ENCODE measurements at regions not wholly inside any gene's neighbourhood (a gene's known extent, or its start where the extent isn't known, plus 50 kb on each side); places are given as distances from the start of the nearest gene placed in this dataset.

DNA sequence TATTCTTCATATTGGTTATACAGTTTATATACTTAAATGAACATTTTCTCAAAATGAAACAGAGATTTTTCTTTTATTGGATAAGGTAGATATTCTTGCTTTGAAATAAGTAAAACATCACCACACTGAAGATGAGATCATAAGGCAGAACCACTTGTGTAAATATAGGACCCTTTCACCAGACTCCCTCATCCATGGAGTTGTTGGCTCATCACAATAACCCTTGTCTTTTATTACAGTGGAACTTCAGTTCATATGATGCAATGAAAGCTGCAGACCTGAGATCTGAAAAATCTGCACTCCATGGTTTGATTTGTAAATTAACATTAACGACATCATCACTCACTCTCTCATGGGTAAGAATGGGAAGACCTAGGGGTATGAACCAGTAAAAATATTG, 51.9 kb upstream of the DBX2 start:
- no peak for DNase-seq

DNA sequence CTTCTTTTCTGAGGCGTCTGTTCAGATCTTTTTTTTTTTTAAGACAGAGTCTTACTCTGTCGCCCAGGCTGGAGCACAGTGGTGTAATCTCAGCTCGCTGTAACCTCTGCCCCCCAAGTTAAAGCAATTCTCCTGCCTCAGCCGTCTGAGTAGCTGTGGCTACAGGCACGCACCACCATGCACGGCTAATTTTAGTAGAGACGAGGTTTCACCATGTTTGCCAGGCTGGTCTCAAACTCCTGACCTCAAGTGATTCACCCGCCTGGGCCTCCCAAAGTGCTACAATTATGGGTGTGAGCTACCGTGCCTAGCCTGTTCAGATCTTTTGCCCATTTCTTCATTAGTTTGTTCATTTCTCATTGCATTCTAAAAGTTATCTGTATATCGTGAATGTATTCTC, 55.1 kb upstream of the DBX2 start:
- no peak for DNase-seq

DNA sequence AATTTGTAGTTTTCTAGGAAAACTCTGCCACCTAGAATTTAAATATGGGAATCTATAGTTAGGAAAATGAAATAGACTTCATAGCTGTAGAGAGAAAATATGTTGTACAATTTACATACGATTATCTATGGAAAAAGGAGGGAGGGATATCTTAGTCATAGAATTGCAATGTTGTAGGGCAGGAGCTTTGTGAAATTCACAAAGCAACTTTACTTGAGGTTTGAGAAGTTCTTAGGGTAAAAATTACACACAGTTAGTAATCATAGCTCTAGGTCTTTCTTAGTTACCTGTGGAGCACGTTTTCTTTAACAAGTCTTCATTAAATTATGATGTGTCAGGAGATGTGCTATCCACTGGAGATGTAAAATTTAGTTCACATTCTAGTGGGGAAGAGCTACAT, 61.4 kb upstream of the DBX2 start:
- no peak for DNase-seq

DNA sequence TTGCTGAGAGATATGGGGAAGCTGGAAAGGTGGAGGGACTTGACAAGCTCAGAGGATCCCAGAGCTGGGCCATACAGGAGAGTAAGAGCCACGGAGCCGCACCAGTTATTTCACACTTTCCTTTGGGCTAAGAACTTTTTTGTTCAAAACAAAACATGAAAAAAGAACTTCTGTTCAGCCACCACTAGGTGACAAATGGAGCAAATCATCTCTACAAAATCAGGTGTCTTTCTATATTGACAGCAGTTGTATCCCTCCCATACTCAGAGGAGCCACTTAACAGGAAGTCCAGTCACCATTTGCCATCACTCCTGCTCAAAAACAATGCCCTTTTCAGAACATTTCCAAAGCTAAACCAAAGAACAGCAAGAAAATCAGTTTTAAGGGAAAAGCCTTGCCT, 70.3 kb upstream of the DBX2 start:
- DNase-seq: no peak

DNA sequence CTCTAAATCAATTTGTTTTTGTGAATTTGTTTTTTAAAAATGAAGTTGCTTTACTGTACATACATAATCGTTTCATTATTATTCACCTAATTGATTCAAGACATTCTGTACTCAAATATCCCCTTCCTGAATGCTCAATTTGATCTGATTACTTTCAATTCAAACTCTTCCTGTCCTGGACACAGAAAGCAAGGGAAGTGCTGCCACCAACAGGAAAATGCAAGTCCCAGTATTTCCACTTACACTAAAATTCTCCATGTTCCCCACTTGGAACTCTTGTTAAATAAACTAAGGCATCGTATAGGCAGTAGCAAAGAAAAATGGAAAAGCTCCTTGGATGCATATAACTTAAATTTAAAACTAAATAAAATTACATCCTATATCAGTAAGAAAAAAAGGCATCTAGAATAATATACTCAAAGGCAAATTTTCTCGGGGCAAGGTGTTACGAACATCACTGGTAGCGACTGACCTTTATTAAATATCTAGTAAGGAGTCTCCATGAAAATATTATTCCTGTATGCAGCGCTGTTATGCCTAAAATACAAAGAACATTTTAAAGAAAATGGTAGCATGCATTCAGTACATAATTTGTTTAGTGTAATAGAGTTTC, 72.0 kb upstream of the DBX2 start:
- DNase-seq: no peak

GRCh38 chr12:45124485-45125155, 73.7 kb upstream of the DBX2 start:
- DNase-seq: no peak

DNA sequence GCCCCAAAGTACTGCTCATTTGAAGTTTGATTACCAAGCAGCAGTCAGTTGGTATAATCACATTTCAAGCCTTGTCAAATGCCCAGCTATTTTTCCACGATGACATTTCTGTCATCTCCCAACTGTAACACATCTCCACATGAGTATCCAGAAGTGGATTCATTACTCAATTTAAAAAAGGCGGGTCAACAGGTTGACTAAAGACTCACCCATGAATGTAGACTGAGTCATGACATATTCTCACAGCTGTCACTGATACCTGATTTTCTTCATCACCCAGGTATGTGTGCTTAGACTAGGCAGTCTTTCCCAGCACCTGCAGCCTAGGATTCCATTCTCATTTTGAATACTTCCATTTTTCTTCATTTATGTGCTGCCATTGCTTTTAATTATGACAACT, 75.1 kb upstream of the DBX2 start:
- no peak for DNase-seq

- DNase-seq: no peak
These were observed 77.7 kb upstream of the DBX2 start for GRCh38 chr12:45128637-45129036.

GRCh38 chr12:45130881-45131281, 80.0 kb upstream of the DBX2 start:
- peak in 1 of 2 donors; percentile 28 for DNase-seq

DNA sequence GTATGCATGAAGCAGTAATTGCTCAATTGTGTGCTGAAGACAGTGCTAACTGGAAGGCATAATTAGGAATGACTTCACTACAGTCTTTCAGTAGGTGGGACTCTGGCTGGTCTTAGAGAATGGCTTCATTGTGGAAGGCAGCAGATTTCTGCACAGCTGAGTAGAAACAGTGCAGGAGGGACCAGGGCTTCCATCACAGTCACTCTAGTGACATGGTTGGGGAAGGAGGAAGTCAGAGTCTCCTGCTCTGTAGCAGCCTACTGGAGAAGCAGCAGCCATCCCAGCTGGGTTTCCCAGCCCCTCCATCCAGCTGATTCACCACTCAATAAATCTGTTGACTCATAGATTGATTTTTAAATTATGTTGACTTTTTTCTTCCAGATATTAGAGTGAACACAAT, 80.6 kb upstream of the DBX2 start:
- DNase-seq: no peak

- no peak for DNase-seq
These were observed 77.3 kb upstream of the ANO6 start for GRCh38 chr12:45138609-45139008.

DNA sequence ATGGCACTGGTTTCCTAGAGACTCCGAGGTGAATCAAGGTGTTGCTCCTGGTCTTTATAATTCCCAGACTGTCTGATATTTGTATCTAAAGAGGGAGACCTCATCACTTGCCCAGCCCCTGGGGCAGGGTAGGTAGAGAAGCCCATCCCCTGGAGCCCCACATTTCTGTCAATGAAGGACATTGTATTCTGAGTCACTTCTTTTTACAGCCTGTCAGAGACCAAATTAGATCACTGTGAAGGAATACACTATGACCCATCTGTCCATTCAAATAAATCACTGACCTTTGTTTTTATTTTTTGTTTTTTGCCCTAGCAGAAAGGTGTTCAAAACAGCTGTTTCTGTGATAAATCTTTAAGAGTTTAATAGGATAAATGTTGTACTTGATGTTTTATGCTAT, 67.9 kb upstream of the ANO6 start:
- no peak for DNase-seq

DNA sequence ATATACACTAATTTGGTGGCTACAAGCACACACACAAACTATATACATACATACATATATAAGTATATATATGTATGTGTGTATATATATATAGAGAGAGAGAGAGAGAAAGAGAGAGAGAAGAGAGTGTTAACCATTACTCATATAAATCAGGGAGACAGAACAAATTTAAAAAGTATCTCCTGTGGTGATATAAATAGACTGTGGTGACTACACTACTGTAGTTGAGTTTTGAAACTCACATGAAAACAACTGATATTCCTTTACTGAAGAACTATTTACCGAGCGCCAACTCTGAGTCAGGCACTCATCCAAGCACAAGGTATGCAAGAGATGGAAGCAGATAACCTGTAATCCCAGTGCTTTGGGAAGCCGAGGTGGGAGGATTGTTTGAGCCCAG, 67.3 kb upstream of the ANO6 start:
- DNase-seq: no peak

- DNase-seq: no peak
These were observed 50.6 kb upstream of the ANO6 start for GRCh38 chr12:45165284-45165683.

GRCh38 chr12:45166056-45166455, 49.8 kb upstream of the ANO6 start:
- DNase-seq: no peak

All from CD4-positive, alpha-beta T cell treated with Interferon alpha-2 for 1 hour (primary cell).